ENCODE measurements at regions not wholly inside any gene's neighbourhood (a gene's known extent, or its start where the extent isn't known, plus 50 kb on each side); places are given as distances from the start of the nearest gene placed in this dataset.
"Not testable (repeated sequence)": the region's sequence is repeated elsewhere in the genome, so short reads cannot be mapped to it uniquely, and the experiment has no call there.

- TF ChIP-seq CTCF (IDR thresholded peaks at IDR 0.05) (no peak), SIN3A (IDR thresholded peaks at IDR 0.05; ENCODE audit: borderline replicate concordance, insufficient read depth, low read depth, low read length) (no peak), TCF7L2 (IDR thresholded peaks at IDR 0.05; ENCODE audit: low read depth, low read length) (no peak), REST (IDR thresholded peaks at IDR 0.05; ENCODE audit: insufficient read depth in 1 of 2, low read depth in 2 of 2, low read length in 1 of 2) (no peak), POLR2AphosphoS5 (IDR thresholded peaks at IDR 0.05; ENCODE audit: low read depth, low read length) (no peak)
- Histone ChIP-seq H3K4me1 (ENCODE audit: control insufficient read depth, insufficient read depth, low read length) (no peaks in the 10 kb centered on the region), H3K36me3 (ENCODE audit: control insufficient read depth, insufficient read depth, low read length) (no peaks in the 10 kb centered on the region), H3K27me3 (ENCODE audit: control insufficient read depth, insufficient read depth, low read length) (no peaks in the 10 kb centered on the region), H3K9me3 (ENCODE audit: control insufficient read depth, insufficient read depth, low read depth, low read length) (no peaks in the 10 kb centered on the region), H3K27ac (ENCODE audit: low read length) (no peak overlapping the region), H3K4me3 (ENCODE audit: low read depth in 2 of 2, low read length in 2 of 2) (no peak overlapping the region)
- no peak for ATAC-seq
- no TSS peak for BruUV-seq (replicated peaks)
- ChIA-PET POLR2A (no interaction called here), CTCF (no interaction called here)
- in situ Hi-C loops (cut with HindIII; ENCODE audit: low pct_unique_long_range_greater_than_20kb, low sequenced_read_pairs) (no loop called here), intact Hi-C loops (cut with micrococcal nuclease; ENCODE audit: unreplicated experiment) (no loop called here)
- DNase-seq (ENCODE audit: low read depth, low spot score): no peak
Observed at GRCh38 chr3:146701246-146701645, 96.1 kb upstream of the PLSCR5 start.

GRCh38 chr3:146700025-146700424 is 94.9 kb upstream of the PLSCR5 start:
- H3K27me3 ChIP-seq (ENCODE audit: control insufficient read depth, insufficient read depth, low read length); in situ Hi-C loops (cut with HindIII; ENCODE audit: low pct_unique_long_range_greater_than_20kb, low sequenced_read_pairs); BruUV-seq (replicated peaks); H3K4me1 ChIP-seq (ENCODE audit: control insufficient read depth, insufficient read depth, low read length); H3K36me3 ChIP-seq (ENCODE audit: control insufficient read depth, insufficient read depth, low read length); H3K4me3 ChIP-seq (ENCODE audit: low read depth in 2 of 2, low read length in 2 of 2); H3K27ac ChIP-seq (ENCODE audit: low read length); intact Hi-C loops (cut with micrococcal nuclease; ENCODE audit: unreplicated experiment); ATAC-seq; DNase-seq (ENCODE audit: low read depth, low spot score); CTCF ChIA-PET; H3K9me3 ChIP-seq (ENCODE audit: control insufficient read depth, insufficient read depth, low read depth, low read length): not testable (repeated sequence)
- POLR2A ChIA-PET: interaction anchor here (0.6 kb wide), 1 partner anchor 973 kb away, joined by 7 read pairs; no protein-coding TSS in a partner anchor

- ATAC-seq (no peak), DNase-seq (ENCODE audit: low read depth, low spot score) (no peak)
- no peaks in the 10 kb centered on the region for H3K27me3 ChIP-seq (ENCODE audit: control insufficient read depth, insufficient read depth, low read length)
- no peaks in the 10 kb centered on the region for H3K4me1 ChIP-seq (ENCODE audit: control insufficient read depth, insufficient read depth, low read length)
- no peak overlapping the region for H3K4me3 ChIP-seq (ENCODE audit: low read depth in 2 of 2, low read length in 2 of 2)
- in situ Hi-C loops (cut with HindIII; ENCODE audit: low pct_unique_long_range_greater_than_20kb, low sequenced_read_pairs): no loop called here
- POLR2A ChIA-PET: interaction anchor here (0.6 kb wide), 1 partner anchor 1018 kb away, joined by 3 read pairs; no protein-coding TSS in a partner anchor
- no peaks in the 10 kb centered on the region for H3K36me3 ChIP-seq (ENCODE audit: control insufficient read depth, insufficient read depth, low read length)
- no TSS peak for BruUV-seq (replicated peaks)
- peaks cover 4% of the 10 kb centered on the region; the same call in 1 of the 2 replicates for H3K9me3 ChIP-seq (ENCODE audit: control insufficient read depth, insufficient read depth, low read depth, low read length)
- no peak overlapping the region for H3K27ac ChIP-seq (ENCODE audit: low read length)
- no peak for TF ChIP-seq SIN3A (IDR thresholded peaks at IDR 0.05; ENCODE audit: borderline replicate concordance, insufficient read depth, low read depth, low read length)
- TF ChIP-seq TCF7L2 (IDR thresholded peaks at IDR 0.05; ENCODE audit: low read depth, low read length): no peak
- intact Hi-C loops (cut with micrococcal nuclease; ENCODE audit: unreplicated experiment): no loop called here
- CTCF ChIA-PET: no interaction called here
Observed at GRCh38 chr3:146692254-146692653, 87.1 kb upstream of the PLSCR5 start.
